Tibial artery (tissue), 4 donors: ENCODE measurements at regions not wholly inside any gene's neighbourhood (a gene's known extent, or its start where the extent isn't known, plus 50 kb on each side); places are given as distances from the start of the nearest gene placed in this dataset.

ENCODE experiments used
- DNase-seq, 2 donors: peaks; one replicate each; pipeline ENCODE4 v3.0.0-alpha.2; 2019
- H3K27ac ChIP-seq, 2 donors: fragments of 200-600 bp; sonication (generic) in 1 of 2; 1 replicate in 1 of 2; 2 replicates in 1 of 2; pipeline ENCODE4 v1.5.1; 2018 to 2019; ENCODE audit warnings: mild to moderate bottlenecking in 1 of 2
- H3K27me3 ChIP-seq, 2 donors: fragments of 200-600 bp; sonication (generic) in 1 of 2; one replicate each; pipeline versions ENCODE4 v1.5.1 to v1.6.0; 2016 to 2019
- H3K36me3 ChIP-seq, 3 donors: fragments of 200-600 bp; sonication (generic) in 2 of 3; one replicate each; pipeline ENCODE4 v1.5.1; 2016 to 2019; ENCODE audit warnings: mild to moderate bottlenecking in 2 of 3
- H3K4me1 ChIP-seq, 4 donors: fragments of 200-600 bp; sonication (generic) in 2 of 4; 1 replicate in 3 of 4; 2 replicates in 1 of 4; pipeline ENCODE4 v1.5.1; 2016 to 2019
- H3K4me3 ChIP-seq, 2 donors: fragments of 200-600 bp; sonication (generic) in 1 of 2; 1 replicate in 1 of 2; 2 replicates in 1 of 2; pipeline ENCODE4 v1.5.1; 2018 to 2019; ENCODE audit warnings: mild to moderate bottlenecking in 2 of 2
- H3K9me3 ChIP-seq, 3 donors: fragments of 200-600 bp; sonication (generic) in 1 of 3; one replicate each; pipeline ENCODE4 v1.5.1; 2016 to 2019
- CTCF ChIP-seq, 2 experiments: fragments of 200-600 bp in 1 of 2; fragments of 450-650 bp in 1 of 2; IDR thresholded peaks; one replicate each; pipeline ENCODE4 v1.5.1; 2017 to 2019; ENCODE audit warnings: antibody characterized with exemption in 2 of 2, mild to moderate bottlenecking in 1 of 2, moderate library complexity in 1 of 2
- intact Hi-C: fragments of 100-400 bp; cut with DNase I; formaldehyde crosslinking; loops from one replicate; pipeline ENCODE4 v1.15.0; 2023; ENCODE audit warnings: low total_unique reads

GRCh38 chr20:1711826-1712601 is 54.4 kb upstream of the SIRPG start:
- H3K27ac ChIP-seq, result no peak overlapping the region
- no peaks in the 10 kb centered on the region for H3K27me3 ChIP-seq
- no peaks in the 10 kb centered on the region for H3K36me3 ChIP-seq
- DNase-seq, result no peak
- no peak overlapping the region for H3K4me3 ChIP-seq
- no peak for TF ChIP-seq CTCF (IDR thresholded peaks at IDR 0.05)
- H3K9me3 ChIP-seq, result no peaks in the 10 kb centered on the region
- intact Hi-C loops, result no loop called here
- H3K4me1 ChIP-seq, result no peaks in the 10 kb centered on the region

GRCh38 chr20:1711266-1711665 is 53.7 kb upstream of the SIRPG start:
- intact Hi-C loops, result no loop called here
- no peak overlapping the region for H3K4me3 ChIP-seq
- no peaks in the 10 kb centered on the region for H3K4me1 ChIP-seq
- no peak for TF ChIP-seq CTCF (IDR thresholded peaks at IDR 0.05)
- DNase-seq, result no peak
- no peaks in the 10 kb centered on the region for H3K27me3 ChIP-seq
- H3K27ac ChIP-seq, result no peak overlapping the region
- H3K36me3 ChIP-seq, result no peaks in the 10 kb centered on the region
- H3K9me3 ChIP-seq, result no peaks in the 10 kb centered on the region

- Histone ChIP-seq H3K36me3 (no peaks in the 10 kb centered on the region), H3K9me3 (no peaks in the 10 kb centered on the region), H3K4me3 (no peak overlapping the region), H3K4me1 (no peaks in the 10 kb centered on the region), H3K27ac (no peak overlapping the region), H3K27me3 (no peaks in the 10 kb centered on the region)
- no peak for TF ChIP-seq CTCF (IDR thresholded peaks at IDR 0.05)
- intact Hi-C loops, result no loop called here
- no peak for DNase-seq
These were observed 52.9 kb upstream of the SIRPG start for GRCh38 chr20:1710484-1710883.

GRCh38 chr20:1707588-1708449 is 50.2 kb upstream of the SIRPG start:
- TF ChIP-seq CTCF (IDR thresholded peaks at IDR 0.05), result no peak

More at GRCh38 chr20:1707588-1708449, 50.2 kb upstream of the SIRPG start:
- Histone ChIP-seq H3K4me1 (no peaks in the 10 kb centered on the region), H3K27me3 (no peaks in the 10 kb centered on the region), H3K27ac (no peak overlapping the region), H3K4me3 (no peak overlapping the region), H3K9me3 (no peaks in the 10 kb centered on the region), H3K36me3 (no peaks in the 10 kb centered on the region)
- DNase-seq, result no peak
- intact Hi-C loops, result no loop called here
